ENCODE measurements at regions not wholly inside any gene's neighbourhood (a gene's known extent, or its start where the extent isn't known, plus 50 kb on each side); places are given as distances from the start of the nearest gene placed in this dataset.

DNA sequence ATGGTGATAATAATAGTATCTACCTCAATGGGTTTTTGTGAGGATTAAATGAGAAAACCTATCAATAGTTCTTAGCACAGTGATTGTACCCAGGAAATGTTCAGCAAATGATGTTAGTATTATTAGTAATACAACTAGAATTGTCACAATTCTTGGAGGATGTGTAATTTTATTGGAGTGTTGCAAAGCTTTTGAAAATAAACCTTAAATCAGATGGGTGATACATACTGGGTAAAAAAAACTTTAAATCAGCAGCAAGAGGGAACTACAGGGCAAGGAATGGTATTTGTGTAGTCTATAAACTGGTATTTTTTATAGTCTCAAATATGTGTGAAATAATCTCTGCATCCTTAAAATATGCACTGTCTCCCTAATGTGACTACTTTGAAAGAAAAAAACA is 371.6 kb downstream of the PIK3R1 start:
- Histone ChIP-seq H3K4me1 (no peaks in the 10 kb centered on the region), H4K20me1 (no peaks in the 10 kb centered on the region), H3K36me3 (no peaks in the 10 kb centered on the region), H3K27ac (no peak overlapping the region), H3K4me2 (no peak overlapping the region), H3K4me3 (no peak overlapping the region), H3K9ac (no peak overlapping the region), H3K27me3 (no peaks in the 10 kb centered on the region), H3K9me3 (no peaks in the 10 kb centered on the region)
- TF ChIP-seq Cebpa-rat (IDR thresholded peaks at IDR 0.05) = no peak

DNA sequence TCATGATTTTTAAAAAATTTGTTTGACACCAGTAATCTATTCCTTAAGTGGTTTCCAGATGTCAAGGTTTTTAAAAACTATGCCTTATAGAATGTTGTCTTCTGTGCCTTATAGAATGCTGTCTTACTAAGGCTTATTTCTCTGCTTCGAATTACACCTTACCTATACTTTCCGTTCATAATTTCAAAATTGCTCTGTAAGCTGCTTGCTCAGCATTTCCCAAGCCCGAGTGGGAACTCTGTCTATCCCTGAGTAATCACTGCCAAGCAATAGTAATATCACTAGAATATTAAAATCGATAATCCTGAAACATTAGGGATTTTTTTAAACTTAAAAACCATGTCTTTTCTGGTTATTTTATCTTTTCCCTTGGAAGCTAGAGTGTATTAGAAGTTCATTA is 376.3 kb downstream of the PIK3R1 start:
- Histone ChIP-seq H3K27me3 (no peaks in the 10 kb centered on the region), H3K9me3 (peaks cover 7% of the 10 kb centered on the region; the same call in 1 of the 2 replicates), H3K36me3 (no peaks in the 10 kb centered on the region), H4K20me1 (no peaks in the 10 kb centered on the region), H3K9ac (no peak overlapping the region), H3K4me3 (no peak overlapping the region), H3K4me1 (peaks cover 9% of the 10 kb centered on the region), H3K27ac (no peak overlapping the region), H3K4me2 (no peak overlapping the region)
- no peak for TF ChIP-seq Cebpa-rat (IDR thresholded peaks at IDR 0.05)

- H3K4me1 ChIP-seq = peaks cover 9% of the 10 kb centered on the region
- TF ChIP-seq Cebpa-rat (IDR thresholded peaks at IDR 0.05) = no peak
- H3K9ac ChIP-seq = no peak overlapping the region
- no peak overlapping the region for H3K27ac ChIP-seq
- H4K20me1 ChIP-seq = no peaks in the 10 kb centered on the region
- no peaks in the 10 kb centered on the region for H3K27me3 ChIP-seq
- peaks cover 7% of the 10 kb centered on the region; the same call in 1 of the 2 replicates for H3K9me3 ChIP-seq
- H3K36me3 ChIP-seq = no peaks in the 10 kb centered on the region
- H3K4me2 ChIP-seq = no peak overlapping the region
- H3K4me3 ChIP-seq = no peak overlapping the region
These were observed 376.8 kb downstream of the PIK3R1 start for GRCh38 chr5:68592351-68592750.

GRCh38 chr5:68593211-68593671 is 377.7 kb downstream of the PIK3R1 start:
- Histone ChIP-seq H3K9ac (no peak overlapping the region), H3K4me2 (peak overlapping the region; percentile 41), H3K9me3 (peaks cover 7% of the 10 kb centered on the region; the same call in 1 of the 2 replicates), H4K20me1 (no peaks in the 10 kb centered on the region), H3K27me3 (no peaks in the 10 kb centered on the region), H3K36me3 (no peaks in the 10 kb centered on the region), H3K4me1 (peaks cover 9% of the 10 kb centered on the region), H3K4me3 (no peak overlapping the region), H3K27ac (0 out of 2 replicates have a peak overlapping the region, but pooled peaks have one; percentile 6)
- TF ChIP-seq Cebpa-rat (IDR thresholded peaks at IDR 0.05) = no peak

- Histone ChIP-seq H3K4me1 (no peaks in the 10 kb centered on the region), H3K4me3 (no peak overlapping the region)
- TF ChIP-seq Cebpa-rat (IDR thresholded peaks at IDR 0.05) = no peak
These were observed 397.4 kb downstream of the PIK3R1 start for GRCh38 chr5:68612972-68613371.

GRCh38 chr5:68618501-68618900 is 402.9 kb downstream of the PIK3R1 start:
- H3K4me2 ChIP-seq = no peak overlapping the region
- no peak overlapping the region for H3K27ac ChIP-seq
- H3K9me3 ChIP-seq = peaks cover 13% of the 10 kb centered on the region
- no peaks in the 10 kb centered on the region for H3K4me1 ChIP-seq
- no peak for TF ChIP-seq Cebpa-rat (IDR thresholded peaks at IDR 0.05)
- no peak overlapping the region for H3K9ac ChIP-seq
- H4K20me1 ChIP-seq = no peaks in the 10 kb centered on the region
- no peaks in the 10 kb centered on the region for H3K36me3 ChIP-seq
- no peaks in the 10 kb centered on the region for H3K27me3 ChIP-seq
- H3K4me3 ChIP-seq = no peak overlapping the region

More at GRCh38 chr5:68612972-68613371, 397.4 kb downstream of the PIK3R1 start:
- H3K27me3 ChIP-seq = no peaks in the 10 kb centered on the region
- no peak overlapping the region for H3K27ac ChIP-seq
- H4K20me1 ChIP-seq = no peaks in the 10 kb centered on the region
- H3K36me3 ChIP-seq = no peaks in the 10 kb centered on the region
- H3K9me3 ChIP-seq = peaks cover 49% of the 10 kb centered on the region
- no peak overlapping the region for H3K9ac ChIP-seq
- H3K4me2 ChIP-seq = no peak overlapping the region

- H3K9ac ChIP-seq = no peak overlapping the region
- no peak for TF ChIP-seq Cebpa-rat (IDR thresholded peaks at IDR 0.05)
These were observed 411.4 kb downstream of the PIK3R1 start for GRCh38 chr5:68627001-68627400.

GRCh38 chr5:68628082-68628814 is 412.7 kb downstream of the PIK3R1 start:
- TF ChIP-seq Cebpa-rat (IDR thresholded peaks at IDR 0.05) = no peak
- H4K20me1 ChIP-seq = no peaks in the 10 kb centered on the region

More at GRCh38 chr5:68627001-68627400, 411.4 kb downstream of the PIK3R1 start:
- no peak overlapping the region for H3K27ac ChIP-seq
- H4K20me1 ChIP-seq = no peaks in the 10 kb centered on the region
- no peaks in the 10 kb centered on the region for H3K4me1 ChIP-seq
- no peaks in the 10 kb centered on the region for H3K27me3 ChIP-seq
- no peak overlapping the region for H3K4me3 ChIP-seq
- no peaks in the 10 kb centered on the region for H3K36me3 ChIP-seq
- no peaks in the 10 kb centered on the region for H3K9me3 ChIP-seq
- no peak overlapping the region for H3K4me2 ChIP-seq

DNA sequence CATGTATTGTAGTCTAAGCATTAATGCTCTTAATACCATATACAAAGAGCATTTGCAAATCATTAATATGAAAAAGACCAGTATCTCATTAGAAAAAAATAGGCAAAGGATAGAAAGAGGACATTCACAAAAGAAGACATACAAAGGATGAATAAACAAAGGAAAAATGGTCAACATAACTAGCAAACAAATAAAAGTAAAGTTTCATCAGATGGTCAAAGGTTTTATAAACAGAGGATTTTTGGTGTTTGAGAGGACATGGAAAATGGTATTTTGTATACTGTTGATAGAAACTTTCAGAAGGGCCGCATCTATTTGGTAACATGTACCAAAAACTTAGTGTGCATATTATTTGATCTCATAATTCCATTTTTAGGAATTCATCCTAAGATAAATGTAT is 414.8 kb downstream of the PIK3R1 start:
- Histone ChIP-seq H4K20me1 (no peaks in the 10 kb centered on the region), H3K9me3 (no peaks in the 10 kb centered on the region), H3K4me2 (no peak overlapping the region), H3K9ac (no peak overlapping the region), H3K27me3 (no peaks in the 10 kb centered on the region), H3K4me1 (no peaks in the 10 kb centered on the region), H3K36me3 (no peaks in the 10 kb centered on the region), H3K27ac (no peak overlapping the region), H3K4me3 (no peak overlapping the region)
- no peak for TF ChIP-seq Cebpa-rat (IDR thresholded peaks at IDR 0.05)

More at GRCh38 chr5:68628082-68628814, 412.7 kb downstream of the PIK3R1 start:
- H3K9me3 ChIP-seq = no peaks in the 10 kb centered on the region
- H3K4me2 ChIP-seq = no peak overlapping the region
- H3K27ac ChIP-seq = no peak overlapping the region
- no peaks in the 10 kb centered on the region for H3K27me3 ChIP-seq
- H3K4me3 ChIP-seq = no peak overlapping the region
- H3K36me3 ChIP-seq = no peaks in the 10 kb centered on the region
- no peaks in the 10 kb centered on the region for H3K4me1 ChIP-seq
- H3K9ac ChIP-seq = no peak overlapping the region

- no peak overlapping the region for H3K4me2 ChIP-seq
- TF ChIP-seq Cebpa-rat (IDR thresholded peaks at IDR 0.05) = no peak
These were observed 416.3 kb downstream of the PIK3R1 start for GRCh38 chr5:68631884-68632283.

More at GRCh38 chr5:68631884-68632283, 416.3 kb downstream of the PIK3R1 start:
- H3K27me3 ChIP-seq = no peaks in the 10 kb centered on the region
- no peaks in the 10 kb centered on the region for H3K36me3 ChIP-seq
- no peaks in the 10 kb centered on the region for H3K4me1 ChIP-seq
- H3K9me3 ChIP-seq = no peaks in the 10 kb centered on the region
- H3K4me3 ChIP-seq = no peak overlapping the region
- no peak overlapping the region for H3K9ac ChIP-seq
- no peaks in the 10 kb centered on the region for H4K20me1 ChIP-seq
- H3K27ac ChIP-seq = no peak overlapping the region
